Liver (tissue), 3 donors: ENCODE measurements at regions not wholly inside any gene's neighbourhood (a gene's known extent, or its start where the extent isn't known, plus 50 kb on each side); places are given as distances from the start of the nearest gene placed in this dataset.

ENCODE experiments used
- ATF3 ChIP-seq: IDR thresholded peaks from 2 replicates; pipeline ENCODE4 v1.6.1; 2016; ENCODE audit warnings: antibody characterized with exemption
- CTCF ChIP-seq: fragments of 150-350 bp; IDR thresholded peaks from 2 replicates; pipeline ENCODE4 v1.5.1; 2017; ENCODE audit warnings: improper control_type of control experiment, low read depth, low read length; ENCODE audit not compliant: missing input control
- EGR1 ChIP-seq, 2 donors: IDR thresholded peaks; 2 replicates each; pipeline ENCODE4 v1.6.1; 2016 to 2018; ENCODE audit warnings: antibody characterized with exemption in 2 of 2, low read depth in 2 of 2
- FOXA1 ChIP-seq: IDR thresholded peaks from 2 replicates; pipeline ENCODE4 v1.6.1; 2016; ENCODE audit warnings: antibody characterized with exemption
- GABPA ChIP-seq, 2 donors: IDR thresholded peaks in 1 of 2; conservative IDR thresholded peaks in 1 of 2; 2 replicates each; pipeline ENCODE4 v1.6.1; 2016; ENCODE audit warnings: antibody characterized with exemption in 2 of 2, mild to moderate bottlenecking in 1 of 2, moderate library complexity in 1 of 2
- JUND ChIP-seq, 2 donors: IDR thresholded peaks; 2 replicates each; pipeline ENCODE4 v1.6.1; 2016; ENCODE audit warnings: antibody characterized with exemption in 2 of 2
- MAX ChIP-seq: IDR thresholded peaks from 2 replicates; pipeline ENCODE4 v1.6.1; 2016; ENCODE audit warnings: antibody characterized with exemption
- REST ChIP-seq: IDR thresholded peaks from 2 replicates; pipeline ENCODE4 v1.6.1; 2016; ENCODE audit warnings: antibody characterized with exemption, mild to moderate bottlenecking
- SP1 ChIP-seq: IDR thresholded peaks from 2 replicates; pipeline ENCODE4 v1.6.1; 2018; ENCODE audit warnings: antibody characterized with exemption, mild to moderate bottlenecking
- TAF1 ChIP-seq: conservative IDR thresholded peaks from 2 replicates; pipeline ENCODE4 v1.6.1; 2016; ENCODE audit warnings: antibody characterized with exemption, mild to moderate bottlenecking
- YY1 ChIP-seq: IDR thresholded peaks from 2 replicates; pipeline ENCODE4 v1.6.1; 2016; ENCODE audit warnings: antibody characterized with exemption, mild to moderate bottlenecking
- ZBTB33 ChIP-seq: IDR thresholded peaks from 2 replicates; pipeline ENCODE4 v1.6.1; 2016; ENCODE audit warnings: antibody characterized with exemption
- donor health status: healthy.
- donor health status: healthy.

GRCh38 chr4:71687056-71687455, 96.8 kb downstream of the GC start:
- TF ChIP-seq CTCF, result no peak
- no peak for TF ChIP-seq EGR1 (IDR thresholded peaks at IDR 0.05; ENCODE audit: low read depth in 2 of 2)
- TF ChIP-seq JUND (IDR thresholded peaks at IDR 0.05), result no peak
- no peak for TF ChIP-seq ATF3
- no peak for TF ChIP-seq TAF1
- no peak for TF ChIP-seq REST
- no peak for TF ChIP-seq FOXA1
- no peak for TF ChIP-seq YY1
- no peak for TF ChIP-seq SP1
- no peak for TF ChIP-seq GABPA (IDR thresholded peaks at IDR 0.05 in 1 of 2, conservative IDR thresholded peaks at IDR 0.05 in 1 of 2)
- no peak for TF ChIP-seq ZBTB33
- TF ChIP-seq MAX, result no peak
